ENCODE measurements at regions not wholly inside any gene's neighbourhood (a gene's known extent, or its start where the extent isn't known, plus 50 kb on each side); places are given as distances from the start of the nearest gene placed in this dataset.

DNA sequence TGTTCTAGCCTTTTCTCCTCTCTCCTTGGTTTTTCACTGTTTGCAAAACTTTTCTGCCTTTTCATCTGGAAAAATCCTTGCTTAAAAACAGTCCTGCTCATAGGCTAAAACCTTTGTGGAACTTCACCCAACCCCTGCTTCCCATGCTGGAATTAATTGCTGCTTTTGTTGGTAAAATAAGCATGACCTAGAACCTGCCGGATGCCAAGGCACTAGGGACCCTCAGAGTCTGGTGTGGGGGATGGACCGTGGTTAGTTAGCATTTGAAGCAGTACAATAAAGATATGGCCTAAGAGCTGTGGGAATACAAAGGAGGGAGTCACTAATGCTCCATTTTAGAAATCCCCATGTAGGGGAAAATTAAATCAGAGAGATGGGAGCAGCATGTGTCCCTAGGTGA, 326.3 kb downstream of the KCNRG start:
- no peak overlapping the region for H3K4me3 ChIP-seq (replicated peaks; ENCODE audit: low read depth, low read length)
- TF ChIP-seq, protein P1, sequence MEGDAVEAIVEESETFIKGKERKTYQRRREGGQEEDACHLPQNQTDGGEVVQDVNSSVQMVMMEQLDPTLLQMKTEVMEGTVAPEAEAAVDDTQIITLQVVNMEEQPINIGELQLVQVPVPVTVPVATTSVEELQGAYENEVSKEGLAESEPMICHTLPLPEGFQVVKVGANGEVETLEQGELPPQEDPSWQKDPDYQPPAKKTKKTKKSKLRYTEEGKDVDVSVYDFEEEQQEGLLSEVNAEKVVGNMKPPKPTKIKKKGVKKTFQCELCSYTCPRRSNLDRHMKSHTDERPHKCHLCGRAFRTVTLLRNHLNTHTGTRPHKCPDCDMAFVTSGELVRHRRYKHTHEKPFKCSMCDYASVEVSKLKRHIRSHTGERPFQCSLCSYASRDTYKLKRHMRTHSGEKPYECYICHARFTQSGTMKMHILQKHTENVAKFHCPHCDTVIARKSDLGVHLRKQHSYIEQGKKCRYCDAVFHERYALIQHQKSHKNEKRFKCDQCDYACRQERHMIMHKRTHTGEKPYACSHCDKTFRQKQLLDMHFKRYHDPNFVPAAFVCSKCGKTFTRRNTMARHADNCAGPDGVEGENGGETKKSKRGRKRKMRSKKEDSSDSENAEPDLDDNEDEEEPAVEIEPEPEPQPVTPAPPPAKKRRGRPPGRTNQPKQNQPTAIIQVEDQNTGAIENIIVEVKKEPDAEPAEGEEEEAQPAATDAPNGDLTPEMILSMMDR (IDR thresholded peaks at IDR 0.05; ENCODE audit: low read length, missing control alignments), result no peak
- no peak for DNase-seq (ENCODE audit: low read depth)

DNA sequence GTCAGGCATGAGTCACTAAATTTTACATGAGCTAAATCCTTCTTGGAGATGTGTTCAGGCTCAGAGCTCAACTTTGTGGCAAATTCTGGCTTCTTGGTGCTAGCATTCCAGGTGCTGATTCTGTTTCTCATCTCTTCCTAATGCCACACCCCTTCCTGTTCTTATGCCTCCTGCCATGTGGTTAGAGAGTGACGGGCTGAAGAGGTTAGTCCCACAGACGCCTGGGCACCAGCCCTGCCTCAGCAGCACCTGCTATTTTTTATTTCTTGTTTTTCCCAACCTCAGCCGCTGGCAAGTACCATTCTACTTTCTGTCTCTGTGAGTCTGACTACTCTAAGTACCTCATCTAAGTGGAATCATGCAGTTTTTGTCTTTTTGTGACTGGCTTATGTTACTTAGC, 329.5 kb downstream of the KCNRG start:
- TF ChIP-seq, protein P1 (IDR thresholded peaks at IDR 0.05; ENCODE audit: low read length, missing control alignments), result no peak
- no peak overlapping the region for H3K4me3 ChIP-seq (replicated peaks; ENCODE audit: low read depth, low read length)
- DNase-seq (ENCODE audit: low read depth), result no peak

DNA sequence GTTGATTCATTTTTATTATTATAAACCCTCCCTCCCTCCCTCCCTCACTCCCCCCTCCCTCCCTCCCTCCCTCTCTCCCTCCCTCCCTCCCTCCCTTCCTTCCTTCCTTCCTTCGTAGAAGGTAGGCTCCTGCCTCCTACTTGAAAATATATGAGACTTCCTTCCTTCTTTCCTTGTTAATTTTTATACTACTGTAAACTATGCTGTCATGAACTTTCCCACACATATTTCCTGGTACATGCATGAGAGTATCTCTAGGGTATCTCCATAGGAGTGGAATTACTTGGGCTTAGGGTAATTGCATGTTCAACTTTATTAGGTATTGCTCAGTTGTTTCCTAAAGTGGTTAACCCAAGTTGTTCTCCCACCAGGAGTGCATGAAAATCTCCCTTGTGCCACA, 330.6 kb downstream of the KCNRG start:
- TF ChIP-seq, protein P1 (IDR thresholded peaks at IDR 0.05; ENCODE audit: low read length, missing control alignments), result no peak

DNA sequence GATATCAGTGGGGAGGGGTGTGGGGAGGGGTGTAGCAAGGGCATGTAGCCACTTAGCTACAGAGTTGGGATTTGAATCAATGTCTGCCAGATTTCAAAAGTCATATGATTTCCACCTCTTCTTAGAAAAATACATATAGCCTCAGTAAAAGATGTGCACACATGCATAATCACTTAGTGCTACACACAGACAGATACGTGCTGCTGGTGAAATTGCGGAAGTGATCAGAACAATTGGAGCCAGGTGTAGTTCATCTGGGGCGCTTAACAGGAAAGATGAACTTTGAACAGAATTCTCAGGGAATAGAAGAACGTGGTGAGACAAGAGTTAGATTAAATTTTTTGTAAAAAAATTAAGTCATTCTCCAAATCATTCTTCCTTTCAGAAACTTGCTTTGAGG, 333.1 kb downstream of the KCNRG start:
- TF ChIP-seq, protein P1 (IDR thresholded peaks at IDR 0.05; ENCODE audit: low read length, missing control alignments), result no peak
- H3K4me3 ChIP-seq (replicated peaks; ENCODE audit: low read depth, low read length), result no peak overlapping the region
- no peak for DNase-seq (ENCODE audit: low read depth)

More for the DNA sequence above, 330.6 kb downstream of the KCNRG start:
- DNase-seq (ENCODE audit: low read depth), result no peak
- H3K4me3 ChIP-seq (replicated peaks; ENCODE audit: low read depth, low read length), result no peak overlapping the region

DNA sequence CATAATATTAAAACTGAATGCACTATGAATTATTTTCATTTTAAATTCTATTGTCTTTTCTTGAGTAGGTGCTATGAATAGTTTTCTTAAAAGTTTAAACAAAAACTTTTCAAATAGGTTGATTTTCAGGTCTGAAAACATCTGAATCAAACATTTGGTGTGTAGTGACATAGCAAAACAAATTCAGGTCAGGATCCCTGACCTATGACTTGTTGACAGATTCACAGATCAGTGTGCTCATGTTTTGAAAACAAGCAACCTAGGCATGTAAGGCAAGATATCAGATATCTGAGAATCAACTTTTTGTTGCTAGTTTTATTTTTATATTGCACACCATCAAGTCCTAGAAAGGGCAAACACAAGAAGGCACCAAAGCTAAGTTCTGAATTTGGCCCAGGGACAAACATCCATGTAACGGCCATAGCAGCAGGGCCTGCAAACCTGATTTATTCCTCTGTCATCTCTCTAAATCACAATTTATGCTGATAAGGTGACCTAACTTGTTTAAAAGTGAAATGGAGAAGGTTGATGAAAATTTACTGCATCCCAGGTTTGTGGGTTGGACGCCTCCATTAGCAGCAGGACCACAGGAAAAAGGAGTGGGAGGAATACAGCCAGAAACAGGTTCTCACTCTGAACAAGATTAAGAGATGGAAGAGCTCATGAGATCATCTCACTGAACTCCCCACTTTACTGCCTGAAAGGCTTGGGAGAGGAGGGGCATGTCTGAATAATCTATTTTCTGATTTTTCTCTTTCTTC, 337.7 kb downstream of the KCNRG start:
- H3K4me3 ChIP-seq (replicated peaks; ENCODE audit: low read depth, low read length), result no peak overlapping the region
- DNase-seq (ENCODE audit: low read depth), result no peak
- TF ChIP-seq, protein P1 (IDR thresholded peaks at IDR 0.05; ENCODE audit: low read length, missing control alignments), result no peak

DNA sequence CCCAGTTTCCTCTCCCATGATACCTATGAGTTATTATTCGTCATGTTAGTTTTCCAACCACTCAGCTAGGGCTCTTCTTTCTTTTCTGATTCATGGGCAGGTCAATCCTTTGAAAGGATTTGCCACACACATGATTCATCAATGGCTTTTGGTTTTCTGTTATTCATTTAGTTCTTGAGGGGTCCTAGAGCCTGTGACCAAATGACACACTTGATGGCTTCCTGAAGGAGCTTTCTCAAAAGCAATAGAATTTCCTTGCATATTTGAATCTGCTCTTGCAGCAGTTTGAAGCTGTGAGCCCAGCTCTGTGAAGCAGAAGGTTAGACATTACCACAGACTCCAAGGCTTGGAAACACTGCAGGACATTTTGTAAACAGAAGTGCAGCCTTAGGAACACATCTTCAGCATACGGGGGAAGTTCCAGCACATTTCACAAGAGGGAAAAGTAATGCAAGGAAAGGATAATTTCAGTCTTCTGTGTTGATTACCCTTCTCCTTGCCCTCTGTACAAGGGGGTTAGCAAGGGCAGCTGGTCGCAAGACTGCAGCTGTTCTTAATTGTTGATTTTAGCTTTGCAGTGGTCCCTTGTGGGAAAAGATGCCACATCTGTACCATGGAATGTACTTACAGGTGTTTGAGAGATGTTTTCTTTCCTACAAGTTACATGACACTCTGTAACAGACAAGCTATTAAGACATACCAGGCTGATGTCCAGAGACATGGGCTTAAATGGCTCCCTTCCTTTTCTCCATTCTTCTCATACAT, 338.6 kb downstream of the KCNRG start:
- DNase-seq (ENCODE audit: low read depth), result peak; percentile 20
- TF ChIP-seq, protein P1 (IDR thresholded peaks at IDR 0.05; ENCODE audit: low read length, missing control alignments), result no peak
- H3K4me3 ChIP-seq (replicated peaks; ENCODE audit: low read depth, low read length), result no peak overlapping the region

Data from fibroblast of pulmonary artery (primary cell).